ENCODE measurements at regions not wholly inside any gene's neighbourhood (a gene's known extent, or its start where the extent isn't known, plus 50 kb on each side); places are given as distances from the start of the nearest gene placed in this dataset.

- TF ChIP-seq NR3C1 (CRISPR knock-in tag; conservative IDR thresholded peaks at IDR 0.05; ENCODE audit: low read depth) (no peak), SOX15 (CRISPR knock-in tag; IDR thresholded peaks at IDR 0.05) (no peak), ZBTB21 (CRISPR knock-in tag; IDR thresholded peaks at IDR 0.05; ENCODE audit: borderline replicate concordance) (no peak), NR2C2 (CRISPR knock-in tag; IDR thresholded peaks at IDR 0.05) (no peak), ZNF671 (CRISPR knock-in tag; IDR thresholded peaks at IDR 0.05) (no peak), NFYB (CRISPR knock-in tag; conservative IDR thresholded peaks at IDR 0.05; ENCODE audit: low read depth) (no peak)
Measured at GRCh38 chr6:3663081-3663480, 88.4 kb downstream of the PXDC1 start (continued).

- POLR2A ChIA-PET, result no interaction called here
- Mint-ChIP-seq H3K27me3 (ENCODE audit: low read depth) (peaks cover 4% of the 10 kb centered on the region), H3K4me3 (no peak overlapping the region), H3K27ac (no peak overlapping the region), H3K36me3 (no peaks in the 10 kb centered on the region), H3K4me1 (peaks cover 22% of the 10 kb centered on the region), H3K9me3 (peaks cover 10% of the 10 kb centered on the region)
- CTCF ChIA-PET, result no interaction called here
- TF ChIP-seq PRDM15 (CRISPR knock-in tag; IDR thresholded peaks at IDR 0.05) (no peak), ZBTB21 (CRISPR knock-in tag; IDR thresholded peaks at IDR 0.05; ENCODE audit: borderline replicate concordance) (no peak), HMGA2 (CRISPR knock-in tag; IDR thresholded peaks at IDR 0.05) (no peak), FOXJ3 (CRISPR knock-in tag; IDR thresholded peaks at IDR 0.05; ENCODE audit: borderline replicate concordance) (no peak), CREB1 (CRISPR knock-in tag; IDR thresholded peaks at IDR 0.05) (no peak), ZNF396 (CRISPR knock-in tag; IDR thresholded peaks at IDR 0.05; ENCODE audit: borderline replicate concordance) (no peak), NR3C1 (CRISPR knock-in tag; conservative IDR thresholded peaks at IDR 0.05; ENCODE audit: low read depth) (no peak), IRF1 (CRISPR knock-in tag; IDR thresholded peaks at IDR 0.05) (no peak), ZNF121 (CRISPR knock-in tag; IDR thresholded peaks at IDR 0.05) (no peak), RORB (CRISPR knock-in tag; IDR thresholded peaks at IDR 0.05) (no peak), JAZF1 (CRISPR knock-in tag; IDR thresholded peaks at IDR 0.05) (no peak)
- ATAC-seq (no peak), DNase-seq (ENCODE audit: low spot score) (no peak)
Measured at GRCh38 chr6:3661390-3661789, 90.1 kb downstream of the PXDC1 start.

- Mint-ChIP-seq H3K4me1 (peaks cover 17% of the 10 kb centered on the region), H3K27me3 (ENCODE audit: low read depth) (peaks cover 7% of the 10 kb centered on the region), H3K36me3 (no peaks in the 10 kb centered on the region), H3K27ac (no peak overlapping the region), H3K9me3 (peaks cover 9% of the 10 kb centered on the region; the same call in 1 of the 2 replicates), H3K4me3 (no peak overlapping the region)
- CTCF ChIA-PET, result interaction anchor here (1.4 kb wide), 1 partner anchor 73 kb away, joined by 3 read pairs; no protein-coding TSS in a partner anchor
- ATAC-seq, result no peak
- DNase-seq (ENCODE audit: low spot score), result no peak
- POLR2A ChIA-PET, result no interaction called here
- TF ChIP-seq MLX (CRISPR knock-in tag; IDR thresholded peaks at IDR 0.05) (no peak), RORB (CRISPR knock-in tag; IDR thresholded peaks at IDR 0.05) (no peak), SMAD4 (CRISPR knock-in tag; IDR thresholded peaks at IDR 0.05) (no peak), ATF1 (CRISPR knock-in tag; IDR thresholded peaks at IDR 0.05) (no peak), SP1 (CRISPR knock-in tag; conservative IDR thresholded peaks at IDR 0.05) (no peak), ATF3 (CRISPR knock-in tag; conservative IDR thresholded peaks at IDR 0.05) (no peak), OVOL2 (CRISPR knock-in tag; IDR thresholded peaks at IDR 0.05; ENCODE audit: borderline replicate concordance) (no peak), CREB1 (CRISPR knock-in tag; IDR thresholded peaks at IDR 0.05) (no peak), ZNF425 (CRISPR knock-in tag; conservative IDR thresholded peaks at IDR 0.05) (no peak), TEAD1 (CRISPR knock-in tag; IDR thresholded peaks at IDR 0.05) (no peak), ZNF263 (CRISPR knock-in tag; IDR thresholded peaks at IDR 0.05; ENCODE audit: low read depth) (no peak), ZBTB21 (CRISPR knock-in tag; IDR thresholded peaks at IDR 0.05; ENCODE audit: borderline replicate concordance) (no peak), NFYB (CRISPR knock-in tag; conservative IDR thresholded peaks at IDR 0.05; ENCODE audit: low read depth) (no peak)
Measured at GRCh38 chr6:3660473-3660872, 91.0 kb downstream of the PXDC1 start.

Measured in WTC11 (cell line).